WTC11 (cell line): ENCODE measurements at regions not wholly inside any gene's neighbourhood (a gene's known extent, or its start where the extent isn't known, plus 50 kb on each side); places are given as distances from the start of the nearest gene placed in this dataset.

Experiments used
- ATAC-seq: fragments of 200-7000 bp; cut with Tn5 transposase; 2 replicates; pipeline ENCODE4 v1.10.0; 2021; ENCODE audit warnings: mild to moderate bottlenecking, moderate library complexity
- CTCF ChIA-PET: fragments of 300-600 bp; sonication (Branson Sonifier 250); formaldehyde crosslinking; loops from one replicate; lab custom pipeline; 2021; ENCODE audit warnings: antibody characterized with exemption; lab: Charles Lee
- POLR2A ChIA-PET: fragments of 350-600 bp; sonication (Branson Sonifier 250); formaldehyde crosslinking; loops from one replicate; lab custom pipeline; 2021; ENCODE audit warnings: antibody characterized with exemption; lab: Charles Lee
- DNase-seq: peaks from one replicate; pipeline ENCODE4 v3.0.0; 2021; ENCODE audit warnings: low spot score
- H3K27ac Mint-ChIP-seq: 2 replicates; pipeline ENCODE4 v1.8.0; 2021; ENCODE audit warnings: mixed read lengths
- H3K27me3 Mint-ChIP-seq: 2 replicates; pipeline ENCODE4 v1.8.0; 2021; ENCODE audit warnings: low read depth, mild to moderate bottlenecking, moderate library complexity, mixed read lengths
- H3K36me3 Mint-ChIP-seq: 2 replicates; pipeline ENCODE4 v1.8.0; 2021; ENCODE audit warnings: mixed read lengths
- H3K4me1 Mint-ChIP-seq: 2 replicates; pipeline ENCODE4 v1.8.0; 2022; ENCODE audit warnings: mixed read lengths
- H3K4me3 Mint-ChIP-seq: 2 replicates; pipeline ENCODE4 v1.8.0; 2021; ENCODE audit warnings: mild to moderate bottlenecking, moderate library complexity, mixed read lengths
- H3K9me3 Mint-ChIP-seq: 2 replicates; pipeline ENCODE4 v1.8.0; 2021; ENCODE audit warnings: mixed read lengths
- CREM ChIP-seq: sonication (generic); formaldehyde crosslinking; IDR thresholded peaks from 2 replicates; pipeline ENCODE4 v1.8.1; 2022; ENCODE audit warnings: mild to moderate bottlenecking, missing genetic modification reagents, moderate library complexity
- E2F1 ChIP-seq: sonication (generic); formaldehyde crosslinking; IDR thresholded peaks from 2 replicates; pipeline ENCODE4 v1.8.0; 2022; ENCODE audit warnings: mild to moderate bottlenecking, missing genetic modification reagents
- E2F4 ChIP-seq: sonication (generic); formaldehyde crosslinking; IDR thresholded peaks from 2 replicates; pipeline ENCODE4 v1.8.1; 2022; ENCODE audit warnings: low read depth, mild to moderate bottlenecking, moderate library complexity, missing genetic modification reagents, borderline replicate concordance
- ERG ChIP-seq: fragments of 250-450 bp; sonication (Bioruptor Pico); IDR thresholded peaks from 2 replicates; pipeline ENCODE4 v1.8.0; 2021; ENCODE audit warnings: mild to moderate bottlenecking
- FOXJ3 ChIP-seq: sonication (generic); formaldehyde crosslinking; IDR thresholded peaks from 2 replicates; pipeline ENCODE4 v1.9.0; 2021; ENCODE audit warnings: missing genetic modification reagents, mild to moderate bottlenecking, borderline replicate concordance
- FOXP4 ChIP-seq: sonication (generic); formaldehyde crosslinking; IDR thresholded peaks from 2 replicates; pipeline ENCODE4 v1.8.0; 2022; ENCODE audit warnings: mild to moderate bottlenecking, missing genetic modification reagents
- IRF1 ChIP-seq: sonication (generic); formaldehyde crosslinking; IDR thresholded peaks from 2 replicates; pipeline ENCODE4 v1.8.0; 2023; ENCODE audit warnings: missing genetic modification reagents
- IRF2 ChIP-seq: sonication (generic); formaldehyde crosslinking; IDR thresholded peaks from 2 replicates; pipeline ENCODE4 v1.8.0; 2022; ENCODE audit warnings: low read depth, missing genetic modification reagents, borderline replicate concordance
- JUN ChIP-seq: sonication (generic); formaldehyde crosslinking; IDR thresholded peaks from 2 replicates; pipeline ENCODE4 v1.8.0; 2023; ENCODE audit warnings: mild to moderate bottlenecking, missing genetic modification reagents
- NFATC4 ChIP-seq: fragments of 250-450 bp; sonication (Bioruptor Pico); IDR thresholded peaks from 2 replicates; pipeline ENCODE4 v1.9.0; 2021; ENCODE audit warnings: mild to moderate bottlenecking
- NFYB ChIP-seq: sonication (generic); formaldehyde crosslinking; conservative IDR thresholded peaks from 2 replicates; pipeline ENCODE4 v1.8.0; 2022; ENCODE audit warnings: low read depth, missing genetic modification reagents
- NR3C1 ChIP-seq: sonication (generic); formaldehyde crosslinking; conservative IDR thresholded peaks from 2 replicates; pipeline ENCODE4 v1.8.1; 2023; ENCODE audit warnings: low read depth, mild to moderate bottlenecking, missing genetic modification reagents
- TEAD4 ChIP-seq: sonication (generic); formaldehyde crosslinking; IDR thresholded peaks from 2 replicates; pipeline ENCODE4 v1.8.0; 2022; ENCODE audit warnings: mild to moderate bottlenecking, missing genetic modification reagents
- ZNF416 ChIP-seq: fragments of 250-450 bp; sonication (Bioruptor Pico); IDR thresholded peaks from 2 replicates; pipeline ENCODE4 v1.9.0; 2021; ENCODE audit warnings: mild to moderate bottlenecking, inconsistent platforms

- Mint-ChIP-seq H3K4me3 (no peak overlapping the region), H3K27ac (no peak overlapping the region), H3K36me3 (peaks cover 6% of the 10 kb centered on the region; the same call in 1 of the 2 replicates), H3K9me3 (peaks cover 35% of the 10 kb centered on the region), H3K27me3 (no peaks in the 10 kb centered on the region; the same call in 1 of the 2 replicates), H3K4me1 (peaks cover 2% of the 10 kb centered on the region; the same call in 1 of the 2 replicates)
- TF ChIP-seq FOXP4 (CRISPR knock-in tag) (no peak), ZNF416 (CRISPR knock-in tag) (no peak), NFATC4 (CRISPR knock-in tag) (no peak), IRF2 (CRISPR knock-in tag) (no peak), NFYB (CRISPR knock-in tag) (no peak), TEAD4 (CRISPR knock-in tag) (no peak), FOXJ3 (CRISPR knock-in tag) (no peak), E2F1 (no peak), IRF1 (CRISPR knock-in tag) (no peak), CREM (CRISPR knock-in tag) (no peak), E2F4 (CRISPR knock-in tag) (no peak), ERG (CRISPR knock-in tag) (no peak)
- POLR2A ChIA-PET: no interaction called here
- DNase-seq (no peak), ATAC-seq (no peak)
- CTCF ChIA-PET: no interaction called here
Measured at GRCh38 chr21:38182370-38182985, 74.3 kb upstream of the KCNJ15 start.

- Mint-ChIP-seq H3K27ac (no peak overlapping the region), H3K4me1 (peaks cover 2% of the 10 kb centered on the region; the same call in 1 of the 2 replicates), H3K4me3 (no peak overlapping the region), H3K36me3 (peaks cover 10% of the 10 kb centered on the region; the same call in 1 of the 2 replicates), H3K9me3 (peaks cover 38% of the 10 kb centered on the region), H3K27me3 (no peaks in the 10 kb centered on the region; the same call in 1 of the 2 replicates)
- DNase-seq (no peak), ATAC-seq (no peak)
- ChIA-PET POLR2A (no interaction called here), CTCF (no interaction called here)
- TF ChIP-seq NR3C1: no peak
Measured at GRCh38 chr21:38183961-38184360, 72.8 kb upstream of the KCNJ15 start.

GRCh38 chr21:38186661-38187270, 70.0 kb upstream of the KCNJ15 start:
- Mint-ChIP-seq H3K4me3 (no peak overlapping the region), H3K9me3 (peaks cover 43% of the 10 kb centered on the region), H3K27me3 (no peaks in the 10 kb centered on the region; the same call in 1 of the 2 replicates), H3K36me3 (peaks cover 10% of the 10 kb centered on the region; the same call in 1 of the 2 replicates), H3K4me1 (no peaks in the 10 kb centered on the region), H3K27ac (no peak overlapping the region)
- POLR2A ChIA-PET: no interaction called here
- CTCF ChIA-PET: interaction anchor here (1.1 kb wide), 1 partner anchor 169 kb away, joined by 3 read pairs; no protein-coding TSS in a partner anchor
- ATAC-seq (no peak), DNase-seq (no peak)
- TF ChIP-seq JUN (CRISPR knock-in tag): no peak
- TF ChIP-seq, all 79 proteins: peak for 0
